Parathyroid adenoma (tissue), 2 donors: ENCODE measurements at regions not wholly inside any gene's neighbourhood (a gene's known extent, or its start where the extent isn't known, plus 50 kb on each side); places are given as distances from the start of the nearest gene placed in this dataset.

ENCODE experiments used
- H2AFZ ChIP-seq: fragments of 300-600 bp; sonication (generic); one replicate; pipeline ENCODE4 v1.7.0; 2017; ENCODE audit warnings: antibody characterized with exemption, mild to moderate bottlenecking
- H3K27ac ChIP-seq: fragments of 300-600 bp; sonication (generic); one replicate; pipeline ENCODE4 v1.7.0; 2017
- H3K27me3 ChIP-seq: fragments of 300-600 bp; sonication (generic); one replicate; pipeline ENCODE4 v1.7.0; 2017; ENCODE audit warnings: low read length; ENCODE audit not compliant: control insufficient read depth, insufficient read depth
- H3K36me3 ChIP-seq: fragments of 300-600 bp; sonication (generic); one replicate; pipeline ENCODE4 v1.7.0; 2017; ENCODE audit warnings: low read length; ENCODE audit not compliant: control insufficient read depth, insufficient read depth
- H3K4me1 ChIP-seq: fragments of 300-600 bp; sonication (generic); one replicate; pipeline ENCODE4 v1.7.0; 2017; ENCODE audit warnings: control low read depth
- H3K4me2 ChIP-seq: fragments of 300-600 bp; sonication (generic); one replicate; pipeline ENCODE4 v1.7.0; 2017; ENCODE audit warnings: low read length
- H3K4me3 ChIP-seq: fragments of 300-600 bp; sonication (generic); one replicate; pipeline ENCODE4 v1.7.0; 2017; ENCODE audit warnings: low read depth, low read length
- H3K79me2 ChIP-seq: fragments of 300-600 bp; sonication (generic); one replicate; pipeline ENCODE4 v1.7.0; 2017; ENCODE audit warnings: control low read depth
- H3K9ac ChIP-seq: fragments of 300-600 bp; sonication (generic); one replicate; pipeline ENCODE4 v1.7.0; 2017; ENCODE audit warnings: mild to moderate bottlenecking
- H3K9me3 ChIP-seq: fragments of 300-600 bp; sonication (generic); one replicate; pipeline ENCODE4 v1.7.0; 2017; ENCODE audit warnings: low read length; ENCODE audit not compliant: control insufficient read depth
- TF ChIP-seq, protein P1 (sequence below): fragments of 300-600 bp; sonication (generic); IDR thresholded peaks from one replicate; pipeline ENCODE4 v1.7.0; 2017; ENCODE audit warnings: antibody characterized with exemption, mild to moderate bottlenecking
- donor health status: primary hyperparathyroidism.

DNA sequence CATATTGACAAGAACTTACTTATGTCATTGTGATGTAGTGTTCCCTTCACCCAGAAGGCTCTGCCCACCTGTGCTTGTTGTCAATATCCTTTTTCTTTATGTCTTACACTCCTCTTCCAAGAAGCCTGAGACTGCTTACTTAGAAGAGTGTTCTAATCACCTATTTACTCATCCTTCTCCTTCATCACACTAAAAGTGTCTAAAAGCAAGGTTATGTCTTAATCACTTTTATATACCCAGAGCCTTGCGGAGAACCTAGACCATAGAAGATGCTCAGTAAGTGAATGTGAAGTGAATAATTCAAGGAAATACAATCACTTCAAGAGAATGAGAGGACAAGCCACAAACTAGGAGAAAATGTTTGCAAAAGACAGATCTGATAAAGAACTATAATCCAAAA is 177.6 kb upstream of the S100G start:
- Histone ChIP-seq H3K4me1 (no peaks in the 10 kb centered on the region), H3K79me2 (no peaks in the 10 kb centered on the region), H3K36me3 (no peaks in the 10 kb centered on the region), H3K9me3 (no peaks in the 10 kb centered on the region), H2AFZ (no peak overlapping the region), H3K4me3 (no peak overlapping the region), H3K27ac (no peak overlapping the region), H3K4me2 (no peak overlapping the region), H3K9ac (no peak overlapping the region), H3K27me3 (no peaks in the 10 kb centered on the region)
- TF ChIP-seq, protein P1, sequence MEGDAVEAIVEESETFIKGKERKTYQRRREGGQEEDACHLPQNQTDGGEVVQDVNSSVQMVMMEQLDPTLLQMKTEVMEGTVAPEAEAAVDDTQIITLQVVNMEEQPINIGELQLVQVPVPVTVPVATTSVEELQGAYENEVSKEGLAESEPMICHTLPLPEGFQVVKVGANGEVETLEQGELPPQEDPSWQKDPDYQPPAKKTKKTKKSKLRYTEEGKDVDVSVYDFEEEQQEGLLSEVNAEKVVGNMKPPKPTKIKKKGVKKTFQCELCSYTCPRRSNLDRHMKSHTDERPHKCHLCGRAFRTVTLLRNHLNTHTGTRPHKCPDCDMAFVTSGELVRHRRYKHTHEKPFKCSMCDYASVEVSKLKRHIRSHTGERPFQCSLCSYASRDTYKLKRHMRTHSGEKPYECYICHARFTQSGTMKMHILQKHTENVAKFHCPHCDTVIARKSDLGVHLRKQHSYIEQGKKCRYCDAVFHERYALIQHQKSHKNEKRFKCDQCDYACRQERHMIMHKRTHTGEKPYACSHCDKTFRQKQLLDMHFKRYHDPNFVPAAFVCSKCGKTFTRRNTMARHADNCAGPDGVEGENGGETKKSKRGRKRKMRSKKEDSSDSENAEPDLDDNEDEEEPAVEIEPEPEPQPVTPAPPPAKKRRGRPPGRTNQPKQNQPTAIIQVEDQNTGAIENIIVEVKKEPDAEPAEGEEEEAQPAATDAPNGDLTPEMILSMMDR: no peak

DNA sequence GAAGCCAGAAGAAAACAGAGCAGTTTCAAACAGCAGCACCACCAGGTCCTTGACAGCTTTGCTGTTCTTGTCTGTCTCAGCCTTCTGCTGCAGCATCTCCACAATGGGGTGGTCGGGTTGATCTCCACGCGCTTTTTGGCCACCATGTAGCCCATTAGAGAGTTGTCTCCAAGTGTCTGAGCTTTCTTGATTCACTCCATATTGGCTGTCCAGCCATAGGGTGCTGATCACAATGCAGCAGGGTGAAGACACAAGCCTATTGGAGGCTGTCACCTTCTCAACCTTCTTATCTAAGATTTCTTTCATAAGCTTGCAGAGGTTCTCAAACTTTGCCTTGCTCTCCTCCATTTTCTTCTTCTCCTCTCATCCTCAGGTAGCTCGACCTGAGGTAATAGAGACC is 175.4 kb upstream of the S100G start:
- Histone ChIP-seq H3K27me3 (no peaks in the 10 kb centered on the region), H3K27ac (no peak overlapping the region), H3K4me2 (no peak overlapping the region), H2AFZ (no peak overlapping the region), H3K36me3 (no peaks in the 10 kb centered on the region), H3K4me1 (peaks cover under 1% of the 10 kb centered on the region), H3K9ac (no peak overlapping the region), H3K9me3 (no peaks in the 10 kb centered on the region), H3K4me3 (no peak overlapping the region), H3K79me2 (no peaks in the 10 kb centered on the region)
- TF ChIP-seq, protein P1: no peak

DNA sequence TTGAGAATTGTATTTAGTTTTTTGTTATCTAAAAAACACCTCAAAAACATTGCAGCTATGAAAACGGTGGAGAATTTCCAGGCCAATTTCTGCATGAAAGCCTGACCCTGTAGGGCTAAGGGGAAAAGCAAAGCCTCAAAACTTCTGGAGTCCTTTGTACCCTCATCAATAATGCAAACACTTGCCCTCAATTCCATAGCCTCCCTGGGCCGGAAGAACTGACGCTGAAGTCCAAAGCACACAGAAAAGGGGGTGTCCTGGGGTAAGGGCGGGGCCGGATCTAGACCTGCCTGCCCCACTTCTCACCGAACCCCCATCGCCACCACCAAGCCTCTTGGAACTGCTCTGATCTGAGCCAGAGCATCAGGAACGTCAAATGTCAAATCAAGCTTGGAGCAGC is 173.9 kb upstream of the S100G start:
- H3K4me2 ChIP-seq: no peak overlapping the region
- H3K4me1 ChIP-seq: peaks cover 2% of the 10 kb centered on the region
- no peaks in the 10 kb centered on the region for H3K79me2 ChIP-seq
- no peak overlapping the region for H3K27ac ChIP-seq
- no peaks in the 10 kb centered on the region for H3K9me3 ChIP-seq
- no peaks in the 10 kb centered on the region for H3K27me3 ChIP-seq
- H2AFZ ChIP-seq: no peak overlapping the region
- no peak overlapping the region for H3K9ac ChIP-seq
- TF ChIP-seq, protein P1: no peak
- H3K36me3 ChIP-seq: no peaks in the 10 kb centered on the region
- no peak overlapping the region for H3K4me3 ChIP-seq

DNA sequence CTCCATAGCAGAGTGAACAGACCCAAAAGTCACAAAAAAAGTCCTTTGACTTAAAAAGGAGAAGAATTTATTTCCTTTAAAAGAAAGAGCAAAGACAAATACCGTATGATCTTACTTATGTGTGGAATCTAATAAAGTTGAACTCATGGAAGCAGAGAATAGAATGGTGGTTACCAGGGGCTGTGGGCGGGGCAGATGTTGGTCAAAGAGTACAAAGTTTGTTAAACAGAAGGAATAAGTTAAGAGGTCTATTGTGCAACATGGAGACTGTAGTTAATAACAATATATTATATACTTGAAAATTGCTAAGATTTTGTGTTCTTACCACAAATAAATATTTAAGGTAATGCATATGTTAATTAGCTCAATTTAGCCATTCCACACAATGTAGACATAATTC is 173.3 kb upstream of the S100G start:
- Histone ChIP-seq H3K79me2 (no peaks in the 10 kb centered on the region), H3K4me3 (no peak overlapping the region), H3K27me3 (no peaks in the 10 kb centered on the region), H3K4me1 (peaks cover 2% of the 10 kb centered on the region), H2AFZ (no peak overlapping the region), H3K4me2 (no peak overlapping the region), H3K27ac (no peak overlapping the region), H3K9ac (no peak overlapping the region), H3K9me3 (no peaks in the 10 kb centered on the region), H3K36me3 (no peaks in the 10 kb centered on the region)
- TF ChIP-seq, protein P1: no peak

DNA sequence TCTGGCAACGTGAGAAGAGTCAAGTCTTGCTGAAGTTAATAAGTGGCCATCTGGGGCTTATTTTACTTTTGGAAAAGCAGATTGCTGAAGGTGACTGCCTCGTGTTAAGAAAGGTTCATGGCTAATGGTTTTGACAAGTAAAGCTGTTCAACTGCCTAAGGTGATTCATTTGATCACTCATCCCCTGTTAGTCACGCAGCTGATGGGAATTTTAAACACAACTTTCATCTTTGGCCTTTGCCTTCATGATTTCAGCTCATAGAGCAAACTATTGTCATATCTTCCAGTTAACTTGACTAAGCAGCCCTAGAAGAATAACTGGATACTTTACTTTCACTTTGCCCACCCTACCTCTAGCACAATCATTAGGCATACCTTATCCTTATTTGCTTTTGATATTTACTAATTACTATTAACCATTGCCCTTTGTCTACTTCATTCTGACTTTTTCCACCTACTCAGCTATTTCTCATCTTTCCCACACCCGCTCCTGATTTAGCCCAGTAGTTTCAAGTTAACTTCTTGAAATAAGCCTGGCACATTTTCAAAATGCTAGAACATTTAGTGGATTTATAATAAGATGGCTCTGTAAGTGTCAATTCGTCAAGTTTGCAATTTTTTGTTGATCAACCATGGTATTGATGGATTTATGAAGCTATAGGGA is 170.6 kb upstream of the S100G start:
- H3K9me3 ChIP-seq: no peaks in the 10 kb centered on the region
- H3K27me3 ChIP-seq: no peaks in the 10 kb centered on the region
- peaks cover 2% of the 10 kb centered on the region for H3K4me1 ChIP-seq
- H3K4me2 ChIP-seq: no peak overlapping the region
- H3K4me3 ChIP-seq: no peak overlapping the region
- H3K79me2 ChIP-seq: no peaks in the 10 kb centered on the region
- H3K36me3 ChIP-seq: no peaks in the 10 kb centered on the region
- TF ChIP-seq, protein P1: no peak
- H3K27ac ChIP-seq: no peak overlapping the region
- H3K9ac ChIP-seq: no peak overlapping the region
- H2AFZ ChIP-seq: no peak overlapping the region
